ENCODE measurements at regions not wholly inside any gene's neighbourhood (a gene's known extent, or its start where the extent isn't known, plus 50 kb on each side); places are given as distances from the start of the nearest gene placed in this dataset.
A peak's percentile ranks its signal among the peaks of the same experiment; 100 is the strongest.

- intact Hi-C loops (cut with DNase I; ENCODE audit: low total_unique reads), result no loop called here
- WGBS, 5 donors, result 51 to 61% (median 60%) methylated on average over 11 of the region's 11 CpGs
- DNase-seq, result no peak
These were observed 337.2 kb upstream of the SALL3 start for GRCh38 chr18:78642296-78642951.

GRCh38 chr18:78643004-78643403, 336.6 kb upstream of the SALL3 start:
- intact Hi-C loops (cut with DNase I; ENCODE audit: low total_unique reads), result no loop called here
- H3K27me3 ChIP-seq (replicated peaks in 1 of 7), result peaks cover 0 to 4% (median 0%) of the 10 kb centered on the region in 7 donors
- peaks cover 0 to 18% (median 3%) of the 10 kb centered on the region in 6 donors for H3K4me1 ChIP-seq
- no peak overlapping the region for H3K4me3 ChIP-seq
- H3K27ac ChIP-seq, result peak overlapping the region in 5 of 8 donors; percentile 13 to 64 (median 42)
- no peak for TF ChIP-seq CTCF (IDR thresholded peaks at IDR 0.05 in 8 of 11, conservative IDR thresholded peaks at IDR 0.05 in 3 of 11)
- TF ChIP-seq POLR2AphosphoS5 (IDR thresholded peaks at IDR 0.05), result no peak
- no peak for TF ChIP-seq POLR2A (IDR thresholded peaks at IDR 0.05)
- 1 to 17% (median 12%) methylated on average over 4 of the region's 4 CpGs for WGBS, 5 donors
- DNase-seq, result no peak
- H3K9me3 ChIP-seq, result peaks cover 0 to under 1% (median 0%) of the 10 kb centered on the region in 8 donors
- no peaks in the 10 kb centered on the region for H3K36me3 ChIP-seq

More at GRCh38 chr18:78642296-78642951, 337.2 kb upstream of the SALL3 start:
- H3K4me1 ChIP-seq, result peaks cover 0 to 18% (median 3%) of the 10 kb centered on the region in 6 donors
- peaks cover 0 to 5% (median 0%) of the 10 kb centered on the region in 8 donors for H3K9me3 ChIP-seq
- peak overlapping the region in 5 of 8 donors; percentile 13 to 64 (median 42) for H3K27ac ChIP-seq
- H3K27me3 ChIP-seq (replicated peaks in 1 of 7), result peaks cover 0 to 4% (median 0%) of the 10 kb centered on the region in 7 donors
- no peaks in the 10 kb centered on the region for H3K36me3 ChIP-seq
- TF ChIP-seq POLR2AphosphoS5 (IDR thresholded peaks at IDR 0.05), result no peak
- TF ChIP-seq CTCF (IDR thresholded peaks at IDR 0.05 in 8 of 11, conservative IDR thresholded peaks at IDR 0.05 in 3 of 11), result no peak
- TF ChIP-seq POLR2A (IDR thresholded peaks at IDR 0.05), result no peak
- no peak overlapping the region for H3K4me3 ChIP-seq

GRCh38 chr18:78643981-78644380, 335.6 kb upstream of the SALL3 start:
- H3K27ac ChIP-seq, result peak overlapping the region in 2 of 8 donors; percentile 42
- H3K4me1 ChIP-seq, result peaks cover 0 to 18% (median 3%) of the 10 kb centered on the region in 6 donors
- H3K4me3 ChIP-seq, result no peak overlapping the region
- no peaks in the 10 kb centered on the region for H3K9me3 ChIP-seq
- intact Hi-C loops (cut with DNase I; ENCODE audit: low total_unique reads), result no loop called here
- no peaks in the 10 kb centered on the region for H3K36me3 ChIP-seq
- no peak for TF ChIP-seq CTCF (IDR thresholded peaks at IDR 0.05 in 8 of 11, conservative IDR thresholded peaks at IDR 0.05 in 3 of 11)
- TF ChIP-seq POLR2AphosphoS5 (IDR thresholded peaks at IDR 0.05), result no peak
- TF ChIP-seq POLR2A (IDR thresholded peaks at IDR 0.05), result no peak
- no peak for DNase-seq
- 88 to 96% (median 90%) methylated on average over 14 of the region's 14 CpGs for WGBS, 5 donors
- H3K27me3 ChIP-seq (replicated peaks in 1 of 7), result peaks cover 0 to 4% (median 0%) of the 10 kb centered on the region in 7 donors

GRCh38 chr18:78645216-78645615, 334.4 kb upstream of the SALL3 start:
- Histone ChIP-seq H3K36me3 (no peaks in the 10 kb centered on the region), H3K27me3 (replicated peaks in 1 of 7) (peaks cover 0 to 4% (median 0%) of the 10 kb centered on the region in 7 donors), H3K4me1 (peaks cover 0 to 18% (median 3%) of the 10 kb centered on the region in 6 donors), H3K4me3 (no peak overlapping the region), H3K27ac (no peak overlapping the region), H3K9me3 (no peaks in the 10 kb centered on the region)
- 88 to 94% (median 88%) methylated on average over 12 to 20 of the region's 20 CpGs for WGBS, 5 donors
- no peak for DNase-seq
- intact Hi-C loops (cut with DNase I; ENCODE audit: low total_unique reads), result no loop called here
- TF ChIP-seq POLR2AphosphoS5 (IDR thresholded peaks at IDR 0.05) (no peak), POLR2A (IDR thresholded peaks at IDR 0.05) (no peak), CTCF (IDR thresholded peaks at IDR 0.05 in 8 of 11, conservative IDR thresholded peaks at IDR 0.05 in 3 of 11) (no peak)

All from spleen (tissue), 11 donors.